PC-9 (cell line): ENCODE measurements at regions not wholly inside any gene's neighbourhood (a gene's known extent, or its start where the extent isn't known, plus 50 kb on each side); places are given as distances from the start of the nearest gene placed in this dataset.

ENCODE experiments used
- CTCF ChIP-seq: fragments of 200-600 bp; sonication (generic); conservative IDR thresholded peaks from 2 replicates; pipeline ENCODE4 v1.6.1; 2017; ENCODE audit warnings: mixed run types, antibody characterized with exemption, mild to moderate bottlenecking, moderate library complexity
- EZH2 ChIP-seq: fragments of 200-600 bp; sonication (generic); IDR thresholded peaks from 2 replicates; pipeline ENCODE4 v1.8.0; 2017; ENCODE audit warnings: antibody characterized with exemption, low read depth

- TF ChIP-seq CTCF: no peak
- no peak for TF ChIP-seq EZH2
These were observed 113.5 kb upstream of the TNPO1 start for GRCh38 chr5:72702881-72703434.
